HepG2 (cell line): ENCODE measurements at regions not wholly inside any gene's neighbourhood (a gene's known extent, or its start where the extent isn't known, plus 50 kb on each side); places are given as distances from the start of the nearest gene placed in this dataset.

Source experiments
- ARID2 ChIP-seq: sonication (generic); formaldehyde crosslinking; IDR thresholded peaks from 2 replicates; pipeline ENCODE4 v1.8.1; 2022; ENCODE audit warnings: mild to moderate bottlenecking, missing genetic modification reagents, borderline replicate concordance
- ARNT2 ChIP-seq: sonication (generic); formaldehyde crosslinking; IDR thresholded peaks from 2 replicates; pipeline ENCODE4 v1.8.0; 2022; ENCODE audit warnings: mild to moderate bottlenecking, low read depth, missing genetic modification reagents, moderate library complexity
- BCL3 ChIP-seq: sonication (generic); formaldehyde crosslinking; IDR thresholded peaks from 2 replicates; pipeline ENCODE4 v1.5.1; 2020; ENCODE audit warnings: mild to moderate bottlenecking, missing genetic modification reagents, moderate library complexity
- GZF1 ChIP-seq: sonication (generic); formaldehyde crosslinking; IDR thresholded peaks from 2 replicates; pipeline ENCODE4 v1.5.1; 2020; ENCODE audit warnings: mild to moderate bottlenecking, missing genetic modification reagents
- STAT5B ChIP-seq: sonication (generic); formaldehyde crosslinking; IDR thresholded peaks from 2 replicates; pipeline ENCODE4 v1.4.0; 2020; ENCODE audit warnings: missing genetic modification reagents
- TEAD2 ChIP-seq: sonication (generic); formaldehyde crosslinking; IDR thresholded peaks from 2 replicates; pipeline ENCODE4 v1.9.0; 2021; ENCODE audit warnings: missing genetic modification reagents
- ZBTB42 ChIP-seq: sonication (generic); formaldehyde crosslinking; IDR thresholded peaks from 2 replicates; pipeline ENCODE4 v1.5.0; 2020; ENCODE audit warnings: mild to moderate bottlenecking, missing genetic modification reagents
- ZBTB46 ChIP-seq: sonication (generic); formaldehyde crosslinking; IDR thresholded peaks from 2 replicates; pipeline ENCODE4 v1.4.0; 2020; ENCODE audit warnings: mild to moderate bottlenecking, missing genetic modification reagents, borderline replicate concordance
- ZFP36L2 ChIP-seq: sonication (generic); formaldehyde crosslinking; IDR thresholded peaks from 2 replicates; pipeline ENCODE4 v1.4.0; 2020; ENCODE audit warnings: missing genetic modification reagents
- ZNF564 ChIP-seq: sonication (generic); formaldehyde crosslinking; IDR thresholded peaks from 2 replicates; pipeline ENCODE4 v1.8.1; 2023; ENCODE audit warnings: mild to moderate bottlenecking, missing genetic modification reagents
- ZNF577 ChIP-seq: sonication (generic); formaldehyde crosslinking; IDR thresholded peaks from 2 replicates; pipeline ENCODE4 v1.4.0; 2020; ENCODE audit warnings: mild to moderate bottlenecking, low read depth, missing genetic modification reagents, borderline replicate concordance

- TF ChIP-seq BCL3 (CRISPR knock-in tag) (no peak), GZF1 (no peak), ZNF577 (CRISPR knock-in tag) (no peak), ZNF564 (CRISPR knock-in tag) (no peak), ARID2 (CRISPR knock-in tag) (no peak), ARNT2 (CRISPR knock-in tag) (no peak), ZFP36L2 (CRISPR knock-in tag) (no peak), STAT5B (no peak), TEAD2 (no peak), ZBTB42 (CRISPR knock-in tag) (no peak), ZBTB46 (CRISPR knock-in tag) (no peak)
These were observed 375.6 kb upstream of the NUPR2 start (continued) for GRCh38 chr7:56491636-56492425.
